ENCODE measurements at regions not wholly inside any gene's neighbourhood (a gene's known extent, or its start where the extent isn't known, plus 50 kb on each side); places are given as distances from the start of the nearest gene placed in this dataset.

DNA sequence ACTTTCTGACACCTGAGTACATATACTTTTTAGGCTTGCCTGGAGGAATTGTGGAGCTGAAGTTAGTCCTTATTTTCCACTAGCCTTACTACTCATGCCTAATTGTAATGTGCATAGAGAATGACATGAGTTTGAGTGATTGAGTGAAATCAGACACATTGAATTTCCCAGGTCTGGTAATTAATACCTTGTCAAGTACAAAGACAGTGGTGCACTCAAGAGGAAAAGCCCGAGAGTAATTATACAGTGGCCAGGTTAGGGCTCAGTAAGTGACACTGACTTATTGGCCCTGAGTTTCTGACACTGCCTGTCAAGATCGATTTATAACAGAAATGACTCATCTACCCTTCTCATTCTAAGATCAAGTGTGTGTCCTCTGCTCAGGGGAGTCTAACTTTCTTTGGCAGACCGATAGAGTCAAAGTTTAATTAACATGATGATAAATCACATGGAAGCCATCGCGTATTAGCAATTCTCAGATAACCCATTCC, 288.3 kb downstream of the TPBG start:
- Histone ChIP-seq H3K36me3 (no peaks in the 10 kb centered on the region), H3K27ac (no peak overlapping the region), H3K4me1 (no peaks in the 10 kb centered on the region), H3K9me3 (peaks cover 0 to 5% (median 0%) of the 10 kb centered on the region in 11 donors), H3K4me3 (no peak overlapping the region), H3K27me3 (no peaks in the 10 kb centered on the region)
- TF ChIP-seq, protein P1, sequence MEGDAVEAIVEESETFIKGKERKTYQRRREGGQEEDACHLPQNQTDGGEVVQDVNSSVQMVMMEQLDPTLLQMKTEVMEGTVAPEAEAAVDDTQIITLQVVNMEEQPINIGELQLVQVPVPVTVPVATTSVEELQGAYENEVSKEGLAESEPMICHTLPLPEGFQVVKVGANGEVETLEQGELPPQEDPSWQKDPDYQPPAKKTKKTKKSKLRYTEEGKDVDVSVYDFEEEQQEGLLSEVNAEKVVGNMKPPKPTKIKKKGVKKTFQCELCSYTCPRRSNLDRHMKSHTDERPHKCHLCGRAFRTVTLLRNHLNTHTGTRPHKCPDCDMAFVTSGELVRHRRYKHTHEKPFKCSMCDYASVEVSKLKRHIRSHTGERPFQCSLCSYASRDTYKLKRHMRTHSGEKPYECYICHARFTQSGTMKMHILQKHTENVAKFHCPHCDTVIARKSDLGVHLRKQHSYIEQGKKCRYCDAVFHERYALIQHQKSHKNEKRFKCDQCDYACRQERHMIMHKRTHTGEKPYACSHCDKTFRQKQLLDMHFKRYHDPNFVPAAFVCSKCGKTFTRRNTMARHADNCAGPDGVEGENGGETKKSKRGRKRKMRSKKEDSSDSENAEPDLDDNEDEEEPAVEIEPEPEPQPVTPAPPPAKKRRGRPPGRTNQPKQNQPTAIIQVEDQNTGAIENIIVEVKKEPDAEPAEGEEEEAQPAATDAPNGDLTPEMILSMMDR (IDR thresholded peaks at IDR 0.05) = no peak
- no peak for DNase-seq
- no peak for ATAC-seq
- WGBS, 2 donors = 82 to 85% methylated on average over 5 of the region's 5 CpGs
- intact Hi-C loops (cut with DNase I) = no loop called here

DNA sequence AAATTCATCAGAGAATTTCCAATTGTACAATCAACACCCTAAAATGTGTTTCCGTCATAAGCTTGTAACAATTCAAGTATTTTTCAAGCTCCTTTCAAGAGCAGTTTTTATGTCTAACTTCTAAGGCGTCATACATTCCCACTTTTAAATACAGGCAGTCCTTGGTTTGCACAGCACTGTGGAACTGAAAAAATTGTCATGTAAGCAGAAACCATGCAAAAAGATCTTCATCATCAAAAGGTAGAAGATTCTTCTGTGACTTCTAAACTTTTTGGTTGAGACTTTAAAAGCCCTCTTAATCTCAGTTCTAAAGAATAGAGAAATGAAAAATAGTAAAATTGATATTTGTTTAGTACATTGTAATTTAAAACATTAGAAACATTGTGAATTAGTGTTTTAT, 315.6 kb downstream of the TPBG start:
- Histone ChIP-seq H3K36me3 (no peaks in the 10 kb centered on the region), H3K9me3 (peaks cover 0 to 44% (median 5%) of the 10 kb centered on the region in 11 donors), H3K4me1 (no peaks in the 10 kb centered on the region), H3K27ac (no peak overlapping the region), H3K4me3 (no peak overlapping the region), H3K27me3 (no peaks in the 10 kb centered on the region)
- WGBS, 2 donors = 85 to 92% methylated on average over 2 of the region's 2 CpGs
- intact Hi-C loops (cut with DNase I) = no loop called here
- no peak for DNase-seq
- TF ChIP-seq, protein P1 (IDR thresholded peaks at IDR 0.05) = no peak
- ATAC-seq = no peak

DNA sequence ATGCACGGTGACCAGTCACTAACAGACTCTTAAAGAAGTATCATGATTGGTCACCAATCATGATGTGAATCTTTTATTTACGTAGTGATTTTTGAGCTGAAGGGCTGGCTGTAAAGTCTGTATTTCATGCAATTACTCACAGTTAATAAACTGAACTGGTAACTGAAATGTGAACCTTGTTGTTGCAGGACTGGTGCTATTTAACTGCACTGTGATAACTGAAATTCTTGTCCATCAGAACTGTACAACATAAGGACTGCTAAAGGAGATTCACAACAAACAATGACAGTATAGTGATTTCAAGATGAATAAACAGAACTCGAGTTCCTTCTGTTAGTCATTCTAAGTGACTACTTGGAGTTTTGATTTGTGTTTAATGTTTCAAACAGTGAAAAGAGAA, 316.6 kb downstream of the TPBG start:
- H3K27me3 ChIP-seq = no peaks in the 10 kb centered on the region
- H3K27ac ChIP-seq = no peak overlapping the region
- WGBS, 2 donors = 74 to 77% methylated on average over 3 of the region's 3 CpGs
- no peaks in the 10 kb centered on the region for H3K4me1 ChIP-seq
- no peak for DNase-seq
- no peak for ATAC-seq
- H3K4me3 ChIP-seq = no peak overlapping the region
- peaks cover 0 to 36% (median 5%) of the 10 kb centered on the region in 11 donors for H3K9me3 ChIP-seq
- intact Hi-C loops (cut with DNase I) = no loop called here
- no peaks in the 10 kb centered on the region for H3K36me3 ChIP-seq
- TF ChIP-seq, protein P1 (IDR thresholded peaks at IDR 0.05) = no peak

DNA sequence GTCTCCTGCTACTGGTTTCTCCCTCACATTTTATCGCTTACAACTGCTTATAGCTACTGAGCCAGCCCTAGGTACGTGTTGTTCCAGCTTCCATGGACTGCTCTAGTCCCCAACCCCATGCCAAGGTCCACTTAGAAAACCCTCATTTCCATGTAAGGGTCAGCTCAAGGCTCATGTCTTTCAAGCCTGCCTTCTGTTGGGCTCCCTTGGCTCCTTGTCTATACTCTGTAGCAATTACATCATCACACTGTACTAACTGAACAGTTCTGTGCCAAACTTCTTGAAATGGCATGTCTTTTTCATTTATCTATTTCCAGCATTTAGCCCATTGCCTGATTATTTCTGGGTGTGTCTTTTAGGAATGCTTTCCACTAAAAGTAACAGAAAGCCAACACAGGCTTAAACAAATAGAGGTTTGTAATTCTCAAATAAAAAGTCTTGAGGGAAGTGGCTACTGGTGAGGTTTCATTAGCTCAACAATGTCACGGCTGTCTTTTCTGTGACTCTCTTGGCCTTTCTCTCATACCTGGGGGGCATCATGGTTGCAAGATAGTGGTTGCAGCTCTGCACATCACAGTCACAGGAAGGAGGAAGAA, 317.6 kb downstream of the TPBG start:
- H3K36me3 ChIP-seq = no peaks in the 10 kb centered on the region
- H3K9me3 ChIP-seq = peaks cover 0 to 26% (median 0%) of the 10 kb centered on the region in 11 donors
- WGBS, 2 donors = 73 to 74% methylated on average over 3 of the region's 3 CpGs
- H3K4me1 ChIP-seq = no peaks in the 10 kb centered on the region
- no peak for ATAC-seq
- no peak for DNase-seq
- no peak overlapping the region for H3K4me3 ChIP-seq
- intact Hi-C loops (cut with DNase I) = no loop called here
- H3K27ac ChIP-seq = no peak overlapping the region
- TF ChIP-seq, protein P1 (IDR thresholded peaks at IDR 0.05) = no peak
- no peaks in the 10 kb centered on the region for H3K27me3 ChIP-seq

Measured in heart right ventricle (tissue), 16 donors.